ENCODE measurements at regions not wholly inside any gene's neighbourhood (a gene's known extent, or its start where the extent isn't known, plus 50 kb on each side); places are given as distances from the start of the nearest gene placed in this dataset.

- no peak for TF ChIP-seq CTCF (IDR thresholded peaks at IDR 0.05)
- TF ChIP-seq POLR2A (IDR thresholded peaks at IDR 0.05) = no peak
- no peak overlapping the region for H3K27ac ChIP-seq
- intact Hi-C loops (cut with DNase I) = loop anchor here in 1 of 2 donors (10.0 kb wide), 1 partner anchor 212 kb away; the partner anchor contains the start of gene OTP
- no peaks in the 10 kb centered on the region for H3K36me3 ChIP-seq (replicated peaks in 1 of 2)
- no peak overlapping the region for H3K4me3 ChIP-seq
- H3K9me3 ChIP-seq (replicated peaks in 1 of 3) = no peaks in the 10 kb centered on the region
- DNase-seq = no peak
- H3K27me3 ChIP-seq = no peaks in the 10 kb centered on the region
- 76 to 86% (median 85%) methylated on average over 28 to 29 of the region's 29 CpGs for WGBS, 4 donors
- peaks cover 4 to 5% of the 10 kb centered on the region in 2 donors for H3K4me1 ChIP-seq (replicated peaks in 1 of 2)
These were observed 70.4 kb upstream of the TBCA start for GRCh38 chr5:77846422-77847128.

- intact Hi-C loops (cut with DNase I) = loop anchor here in 1 of 2 donors (10.0 kb wide), 1 partner anchor 210 kb away; the partner anchor contains the start of gene OTP
- DNase-seq = no peak
- no peaks in the 10 kb centered on the region for H3K9me3 ChIP-seq (replicated peaks in 1 of 3)
- TF ChIP-seq CTCF (IDR thresholded peaks at IDR 0.05) = no peak
- no peak for TF ChIP-seq POLR2A (IDR thresholded peaks at IDR 0.05)
- H3K4me1 ChIP-seq (replicated peaks in 1 of 2) = peaks cover 0 to 5% of the 10 kb centered on the region in 2 donors
- peak overlapping the region in 1 of 4 donors; percentile 55 for H3K4me3 ChIP-seq
- H3K27ac ChIP-seq = no peak overlapping the region
- H3K27me3 ChIP-seq = no peaks in the 10 kb centered on the region
- no peaks in the 10 kb centered on the region for H3K36me3 ChIP-seq (replicated peaks in 1 of 2)
- 89 to 97% (median 94%) methylated on average over 5 of the region's 5 CpGs for WGBS, 4 donors
These were observed 69.1 kb upstream of the TBCA start for GRCh38 chr5:77845324-77845646.

GRCh38 chr5:77844623-77845323 is 68.6 kb upstream of the TBCA start:
- Histone ChIP-seq H3K4me1 (replicated peaks in 1 of 2) (peaks cover 0 to 5% of the 10 kb centered on the region in 2 donors), H3K9me3 (replicated peaks in 1 of 3) (no peaks in the 10 kb centered on the region), H3K36me3 (replicated peaks in 1 of 2) (no peaks in the 10 kb centered on the region), H3K27ac (no peak overlapping the region), H3K4me3 (peak overlapping the region in 3 of 4 donors; percentile 35 to 55 (median 42)), H3K27me3 (no peaks in the 10 kb centered on the region)
- 14 to 27% (median 19%) methylated on average over 27 to 48 of the region's 48 CpGs for WGBS, 4 donors
- DNase-seq = peak in 1 of 7 donors; percentile 11
- TF ChIP-seq POLR2A (IDR thresholded peaks at IDR 0.05) (no peak), CTCF (IDR thresholded peaks at IDR 0.05) (peak in 1 of 6 experiments; percentile 29)
- intact Hi-C loops (cut with DNase I) = loop anchor here in 1 of 2 donors (10.0 kb wide), 1 partner anchor 210 kb away; the partner anchor contains the start of gene OTP

- no peak for TF ChIP-seq CTCF (IDR thresholded peaks at IDR 0.05)
- no peak for TF ChIP-seq POLR2A (IDR thresholded peaks at IDR 0.05)
- H3K27me3 ChIP-seq = no peaks in the 10 kb centered on the region
- H3K27ac ChIP-seq = no peak overlapping the region
- H3K4me3 ChIP-seq = peak overlapping the region in 3 of 4 donors; percentile 35 to 55 (median 42)
- H3K36me3 ChIP-seq (replicated peaks in 1 of 2) = no peaks in the 10 kb centered on the region
- WGBS, 4 donors = 24 to 33% (median 29%) methylated on average over 10 of the region's 10 CpGs
- H3K9me3 ChIP-seq (replicated peaks in 1 of 3) = no peaks in the 10 kb centered on the region
- DNase-seq = no peak
- peaks cover 0 to 5% of the 10 kb centered on the region in 2 donors for H3K4me1 ChIP-seq (replicated peaks in 1 of 2)
- intact Hi-C loops (cut with DNase I) = loop anchor here in 1 of 2 donors (10.0 kb wide), 1 partner anchor 209 kb away; the partner anchor contains the start of gene OTP
These were observed 68.2 kb upstream of the TBCA start for GRCh38 chr5:77844373-77844622.

Data from adrenal gland (tissue), 9 donors.